B cell (primary cell): ENCODE measurements at regions not wholly inside any gene's neighbourhood (a gene's known extent, or its start where the extent isn't known, plus 50 kb on each side); places are given as distances from the start of the nearest gene placed in this dataset.

Experiments
- ATAC-seq: fragments of 200-7000 bp; cut with Tn5 transposase; one replicate; pipeline ENCODE4 v1.10.0; 2021; ENCODE audit warnings: low read depth, mild to moderate bottlenecking, moderate number of reproducible peaks, moderate library complexity
- CTCF ChIA-PET: fragments of 350-600 bp; sonication (Branson Sonifier 250); formaldehyde crosslinking; loops from one replicate; lab custom pipeline; 2021; ENCODE audit warnings: antibody characterized with exemption, inconsistent platforms; lab: Charles Lee
- POLR2A ChIA-PET: fragments of 350-600 bp; sonication (Branson Sonifier 250); formaldehyde crosslinking; loops from one replicate; lab custom pipeline; 2021; ENCODE audit warnings: antibody characterized with exemption; lab: Charles Lee
- DNase-seq: peaks from one replicate; pipeline ENCODE4 v3.0.0; 2013
- H2AFZ ChIP-seq: 2 replicates; pipeline ENCODE4 v1.6.1; 2012; ENCODE audit warnings: mild to moderate bottlenecking, low read depth, low read length; ENCODE audit not compliant: insufficient read depth, poor library complexity, severe bottlenecking
- H3K27ac ChIP-seq, 2 donors: 1 replicate in 1 of 2; 2 replicates in 1 of 2; pipeline ENCODE4 v1.5.1; 2012 to 2013; ENCODE audit warnings: low read length in 2 of 2, mild to moderate bottlenecking in 2 of 2, moderate library complexity in 1 of 2
- H3K27me3 ChIP-seq, 4 experiments: fragments of 200-600 bp in 1 of 4; sonication (generic) in 1 of 4; replicated peaks in 1 of 4; 1 replicate in 2 of 4; 2 replicates in 2 of 4; pipeline versions ENCODE4 v1.6.1 to v1.7.0; 2013 to 2016; ENCODE audit warnings: low read length in 3 of 4, mild to moderate bottlenecking in 2 of 4, mixed read lengths in 1 of 4, moderate library complexity in 1 of 4; ENCODE audit not compliant: insufficient read depth in 4 of 4, control insufficient read depth in 3 of 4; ENCODE audit errors: control extremely low read depth in 1 of 4
- H3K36me3 ChIP-seq, 2 experiments: replicated peaks in 1 of 2; 1 replicate in 1 of 2; 2 replicates in 1 of 2; pipeline versions ENCODE4 v1.6.1 to v1.7.1; 2013; ENCODE audit warnings: low read length in 1 of 2; ENCODE audit not compliant: insufficient read depth in 2 of 2, control insufficient read depth in 1 of 2; ENCODE audit errors: control extremely low read depth in 1 of 2, extremely low read depth in 1 of 2
- H3K4me1 ChIP-seq, 2 donors: fragments of 200-600 bp in 1 of 2; sonication (generic) in 1 of 2; 1 replicate in 1 of 2; 2 replicates in 1 of 2; pipeline versions ENCODE4 v1.5.1 to v1.6.1; 2013 to 2017; ENCODE audit warnings: low read length in 2 of 2; ENCODE audit not compliant: control insufficient read depth in 2 of 2, insufficient read depth in 2 of 2
- H3K4me2 ChIP-seq: replicated peaks from 2 replicates; pipeline ENCODE3; 2012; ENCODE audit warnings: mild to moderate bottlenecking, low read depth, low read length; ENCODE audit not compliant: poor library complexity, severe bottlenecking
- H3K4me3 ChIP-seq, 5 experiments: fragments of 200-600 bp in 1 of 5; sonication (generic) in 1 of 5; 1 replicate in 3 of 5; 2 replicates in 2 of 5; pipeline versions ENCODE4 v1.5.1 to v1.7.0; 2011 to 2016; ENCODE audit warnings: low read length in 4 of 5, mild to moderate bottlenecking in 4 of 5, low read depth in 2 of 5, control low read depth in 1 of 5, moderate library complexity in 1 of 5; ENCODE audit not compliant: insufficient read depth in 1 of 5; ENCODE audit errors: control extremely low read depth in 1 of 5, extremely low read depth in 1 of 5
- H3K79me2 ChIP-seq: fragments of 200-600 bp; sonication (generic); one replicate; pipeline ENCODE4 v1.6.0; 2016; ENCODE audit warnings: low read length; ENCODE audit not compliant: control insufficient read depth, insufficient read depth
- H3K9ac ChIP-seq: fragments of 200-600 bp; sonication (generic); 2 replicates; pipeline ENCODE4 v1.6.1; 2017; ENCODE audit warnings: mild to moderate bottlenecking, low read length, moderate library complexity
- H3K9me3 ChIP-seq, 3 donors: one replicate each; pipeline versions ENCODE4 v1.6.1 to v1.7.1; 2013; ENCODE audit warnings: low read length in 2 of 3; ENCODE audit not compliant: control insufficient read depth in 2 of 3, insufficient read depth in 1 of 3; ENCODE audit errors: control extremely low read depth in 1 of 3
- H4K20me1 ChIP-seq: 2 replicates; pipeline ENCODE4 v1.6.0; 2012; ENCODE audit warnings: mild to moderate bottlenecking, low read length; ENCODE audit not compliant: insufficient read depth, control insufficient read depth, poor library complexity, severe bottlenecking
- H3K27ac Mint-ChIP-seq: one replicate; pipeline ENCODE4 v1.8.0; 2021; ENCODE audit warnings: mixed read lengths
- H3K27me3 Mint-ChIP-seq: one replicate; pipeline ENCODE4 v1.8.0; 2021; ENCODE audit warnings: mixed read lengths
- H3K4me1 Mint-ChIP-seq: one replicate; pipeline ENCODE4 v1.8.0; 2021; ENCODE audit warnings: mixed read lengths
- H3K4me3 Mint-ChIP-seq: one replicate; pipeline ENCODE4 v1.8.0; 2021; ENCODE audit warnings: mixed read lengths
- H3K9me3 Mint-ChIP-seq: one replicate; pipeline ENCODE4 v1.8.0; 2022; ENCODE audit warnings: mixed read lengths; ENCODE audit not compliant: insufficient read depth
- CTCF ChIP-seq: fragments of 200-600 bp; IDR thresholded peaks from one replicate; pipeline ENCODE4 v1.8.0; 2022; ENCODE audit warnings: antibody characterized with exemption, mild to moderate bottlenecking
- EZH2 ChIP-seq: IDR thresholded peaks from 2 replicates; pipeline ENCODE4 v1.6.1; 2012; ENCODE audit warnings: borderline replicate concordance, low read depth, mild to moderate bottlenecking, moderate library complexity, low read length; ENCODE audit not compliant: insufficient read depth, poor library complexity, severe bottlenecking
- WGBS: methylation state at CpG from one replicate; pipeline ENCODE4 v1.1.5; 2013; ENCODE audit warnings: missing lambda C conversion rate; ENCODE audit not compliant: insufficient coverage; 5-methylcytosine and 5-hydroxymethylcytosine counted together
- intact Hi-C: fragments of 100-400 bp; cut with micrococcal nuclease; formaldehyde crosslinking; loops from one replicate; pipeline ENCODE4 v1.10.0; 2022

- Mint-ChIP-seq H3K27ac (no peak overlapping the region), H3K4me1 (peaks cover 25% of the 10 kb centered on the region), H3K4me3 (no peak overlapping the region), H3K9me3 (no peaks in the 10 kb centered on the region), H3K27me3 (peaks cover 64% of the 10 kb centered on the region)
- no peak overlapping the region for H2AFZ ChIP-seq
- H4K20me1 ChIP-seq: no peaks in the 10 kb centered on the region
- H3K27ac ChIP-seq: no peak overlapping the region
- no CpG with 5 or more reads among the region's 5 CpGs for WGBS
- H3K27me3 ChIP-seq: peaks cover 0 to 70% (median 34%) of the 10 kb centered on the region in 4 experiments
- H3K79me2 ChIP-seq: no peaks in the 10 kb centered on the region
- DNase-seq: no peak
- CTCF ChIA-PET: no interaction called here
- POLR2A ChIA-PET: no interaction called here
- intact Hi-C loops: no loop called here
- no peak for ATAC-seq
- H3K4me3 ChIP-seq: no peak overlapping the region
- no peak overlapping the region for H3K4me2 ChIP-seq
- peaks cover 22 to 32% of the 10 kb centered on the region in 2 donors for H3K4me1 ChIP-seq
- no peak overlapping the region for H3K9ac ChIP-seq
- no peaks in the 10 kb centered on the region for H3K36me3 ChIP-seq
- peaks cover 0 to 11% (median 0%) of the 10 kb centered on the region in 3 donors for H3K9me3 ChIP-seq
- no peak for TF ChIP-seq CTCF
- TF ChIP-seq EZH2: no peak
Measured at GRCh38 chr9:96023486-96023885, 148.0 kb downstream of the ERCC6L2 start.

DNA sequence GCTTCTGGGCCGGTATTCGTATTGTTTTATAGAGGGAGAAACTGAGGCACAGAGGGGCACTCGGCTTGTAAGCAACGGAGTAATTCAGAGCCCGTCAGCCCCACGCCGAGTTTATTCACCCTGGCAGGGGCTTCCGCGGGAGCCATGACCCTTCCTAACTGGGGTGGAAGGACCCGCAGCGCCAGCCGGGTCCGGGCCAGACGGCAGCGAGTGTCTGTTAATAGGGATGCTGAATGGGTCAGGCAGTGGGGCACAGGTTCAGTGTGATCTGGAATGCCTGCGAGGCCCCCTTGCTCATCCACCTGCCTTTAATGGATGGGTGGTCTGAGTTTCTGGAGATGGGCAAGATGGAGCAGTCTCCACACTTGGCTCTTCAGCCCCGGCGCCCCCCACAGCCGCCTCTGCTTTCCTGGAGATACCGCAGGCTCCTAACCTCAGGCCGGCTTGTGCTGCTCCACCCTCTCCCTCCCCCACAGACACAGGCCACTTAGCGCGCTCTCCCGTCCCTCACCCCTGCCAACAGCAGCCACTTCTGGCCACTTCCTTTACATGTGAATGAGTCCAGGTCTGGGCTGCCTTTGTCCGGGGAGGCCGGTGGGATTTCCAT, 147.1 kb downstream of the ERCC6L2 start:
- Histone ChIP-seq H3K36me3 (no peaks in the 10 kb centered on the region), H3K4me3 (no peak overlapping the region), H2AFZ (no peak overlapping the region), H3K79me2 (no peaks in the 10 kb centered on the region), H3K9me3 (peaks cover 0 to 11% (median 0%) of the 10 kb centered on the region in 3 donors), H3K4me2 (peak overlapping the region; percentile 47), H3K4me1 (peaks cover 19 to 32% of the 10 kb centered on the region in 2 donors), H4K20me1 (no peaks in the 10 kb centered on the region), H3K27ac (no peak overlapping the region), H3K9ac (no peak overlapping the region), H3K27me3 (peaks cover 0 to 60% (median 28%) of the 10 kb centered on the region in 4 experiments)
- Mint-ChIP-seq H3K27me3 (peaks cover 54% of the 10 kb centered on the region), H3K4me3 (peak overlapping the region; percentile 68), H3K9me3 (no peaks in the 10 kb centered on the region), H3K4me1 (peaks cover 21% of the 10 kb centered on the region), H3K27ac (no peak overlapping the region)
- ATAC-seq (no peak), DNase-seq (no peak)
- ChIA-PET POLR2A (no interaction called here), CTCF (no interaction called here)
- intact Hi-C loops: no loop called here
- WGBS: 6% methylated on average over 22 of the region's 26 CpGs
- TF ChIP-seq CTCF (no peak), EZH2 (no peak)
